AG09319 (cell line): ENCODE measurements at regions not wholly inside any gene's neighbourhood (a gene's known extent, or its start where the extent isn't known, plus 50 kb on each side); places are given as distances from the start of the nearest gene placed in this dataset.
A peak's percentile ranks its signal among the peaks of the same experiment; 100 is the strongest.

Source experiments
- DNase-seq: peaks from one replicate; pipeline ENCODE4 v3.0.0-alpha.2; 2010; ENCODE audit warnings: low read depth; ENCODE audit errors: extremely low read depth
- TF ChIP-seq, protein P1 (sequence below): IDR thresholded peaks from 2 replicates; pipeline ENCODE4 v1.5.1; 2011; ENCODE audit warnings: low read depth, mild to moderate bottlenecking, inconsistent platforms, low read length, moderate library complexity

DNA sequence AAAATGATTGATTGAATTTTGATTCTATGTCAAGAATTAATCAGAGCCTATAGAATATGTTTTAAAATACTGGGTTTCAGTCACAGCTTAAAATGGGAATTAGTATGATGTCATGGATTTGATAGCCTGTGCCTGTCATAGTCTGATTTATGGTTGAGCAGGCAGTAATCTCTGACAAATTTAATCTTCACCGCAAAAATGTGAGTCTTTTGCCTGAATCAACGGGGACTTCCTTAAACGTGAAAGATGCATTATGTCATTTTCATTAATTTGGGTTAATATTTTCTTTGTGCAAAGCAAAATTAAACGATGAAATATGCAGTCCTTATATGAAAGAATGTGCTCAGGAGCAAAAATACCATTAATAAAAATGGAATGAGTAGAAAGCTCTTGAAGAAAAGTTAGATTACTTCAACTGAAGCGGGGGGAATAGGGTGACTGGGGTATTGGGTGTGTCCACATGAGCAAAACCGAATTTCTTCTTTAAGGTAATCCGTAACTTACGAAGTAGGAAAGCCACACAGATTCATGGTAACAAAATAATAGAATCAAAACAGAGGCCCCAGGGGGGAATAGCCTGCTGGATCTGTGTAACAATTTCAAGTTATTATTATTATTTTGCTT, 339.6 kb upstream of the NOX3 start:
- TF ChIP-seq, protein P1, sequence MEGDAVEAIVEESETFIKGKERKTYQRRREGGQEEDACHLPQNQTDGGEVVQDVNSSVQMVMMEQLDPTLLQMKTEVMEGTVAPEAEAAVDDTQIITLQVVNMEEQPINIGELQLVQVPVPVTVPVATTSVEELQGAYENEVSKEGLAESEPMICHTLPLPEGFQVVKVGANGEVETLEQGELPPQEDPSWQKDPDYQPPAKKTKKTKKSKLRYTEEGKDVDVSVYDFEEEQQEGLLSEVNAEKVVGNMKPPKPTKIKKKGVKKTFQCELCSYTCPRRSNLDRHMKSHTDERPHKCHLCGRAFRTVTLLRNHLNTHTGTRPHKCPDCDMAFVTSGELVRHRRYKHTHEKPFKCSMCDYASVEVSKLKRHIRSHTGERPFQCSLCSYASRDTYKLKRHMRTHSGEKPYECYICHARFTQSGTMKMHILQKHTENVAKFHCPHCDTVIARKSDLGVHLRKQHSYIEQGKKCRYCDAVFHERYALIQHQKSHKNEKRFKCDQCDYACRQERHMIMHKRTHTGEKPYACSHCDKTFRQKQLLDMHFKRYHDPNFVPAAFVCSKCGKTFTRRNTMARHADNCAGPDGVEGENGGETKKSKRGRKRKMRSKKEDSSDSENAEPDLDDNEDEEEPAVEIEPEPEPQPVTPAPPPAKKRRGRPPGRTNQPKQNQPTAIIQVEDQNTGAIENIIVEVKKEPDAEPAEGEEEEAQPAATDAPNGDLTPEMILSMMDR = no peak
- no peak for DNase-seq

DNA sequence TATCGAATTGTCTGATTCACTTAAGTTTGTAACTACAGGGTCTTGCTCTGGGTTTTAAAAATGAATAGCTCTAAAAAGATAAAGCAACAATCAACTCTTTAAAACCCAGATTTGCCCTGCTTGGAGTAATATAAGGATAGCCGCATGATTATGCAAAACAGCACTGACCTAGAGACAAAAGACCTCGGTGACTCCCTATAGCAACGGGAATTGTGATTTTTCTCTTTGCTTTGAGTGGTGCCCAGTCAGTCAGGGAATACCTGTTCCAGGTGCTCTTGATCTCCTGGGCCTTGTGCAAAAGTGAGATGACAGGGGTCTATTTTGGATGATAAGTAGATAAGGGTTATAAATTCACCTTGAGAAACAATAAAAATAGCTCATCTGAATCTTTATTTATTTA, 336.3 kb upstream of the NOX3 start:
- TF ChIP-seq, protein P1 = no peak
- no peak for DNase-seq

GRCh38 chr6:155791186-155791585, 335.5 kb upstream of the NOX3 start:
- DNase-seq = no peak
- TF ChIP-seq, protein P1 = no peak

- DNase-seq = no peak
- TF ChIP-seq, protein P1 = no peak
Measured at GRCh38 chr6:155787168-155787567, 331.5 kb upstream of the NOX3 start.

GRCh38 chr6:155786528-155786927, 330.9 kb upstream of the NOX3 start:
- TF ChIP-seq, protein P1 = no peak
- no peak for DNase-seq

DNA sequence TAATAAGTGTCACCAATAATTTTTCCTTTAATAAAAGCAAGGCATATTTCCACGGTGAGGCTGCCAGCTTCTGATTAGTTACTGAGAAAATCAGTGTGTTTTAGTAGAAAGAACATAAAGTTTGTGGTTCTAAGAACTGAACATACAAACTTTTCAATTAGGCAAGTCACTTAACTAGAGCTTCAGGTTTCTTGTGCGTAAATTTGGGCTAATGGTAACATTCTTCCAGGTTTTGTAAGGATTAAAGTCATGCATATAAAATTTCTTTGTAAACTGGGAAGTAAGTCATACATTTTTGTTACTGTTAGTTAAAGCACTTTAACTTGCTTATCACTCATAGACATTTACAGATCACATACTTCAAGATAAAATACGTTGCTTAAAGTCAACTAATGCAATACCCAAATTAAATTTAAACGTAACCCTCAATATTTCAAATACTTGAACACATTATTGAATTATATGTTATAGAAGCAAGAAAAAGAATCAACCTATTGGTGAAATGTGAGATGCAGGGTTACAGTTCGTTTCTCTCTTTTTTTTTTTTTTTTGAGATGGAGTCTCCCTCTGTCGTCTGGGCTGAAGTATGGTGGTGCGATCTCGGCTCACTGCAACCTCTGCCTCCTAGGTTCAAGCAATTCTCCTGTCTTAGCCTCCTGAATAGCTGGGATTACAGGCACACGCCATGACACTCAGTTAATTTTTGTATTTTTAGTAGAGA, 327.3 kb upstream of the NOX3 start:
- TF ChIP-seq, protein P1 = no peak
- peak; percentile 19 for DNase-seq

DNA sequence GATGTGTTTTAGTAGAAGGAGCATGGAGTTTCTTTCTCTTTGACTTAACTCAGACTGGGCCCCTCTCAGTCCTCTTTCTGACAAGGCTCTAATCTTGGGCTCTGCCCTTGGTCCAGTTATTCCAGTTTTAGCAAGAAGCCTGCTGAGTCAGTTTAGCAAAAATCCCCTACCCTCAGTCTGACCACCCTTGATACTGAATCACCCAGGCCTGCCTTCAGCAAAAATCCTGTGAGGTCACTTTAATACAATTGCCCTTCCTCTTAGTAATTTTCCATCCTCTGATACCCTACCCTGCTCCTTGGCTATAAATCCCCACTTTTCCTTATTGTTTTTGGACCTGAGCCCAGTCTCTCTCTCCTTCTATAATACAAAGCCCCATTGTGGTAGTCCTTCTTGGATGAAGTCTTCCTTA, 326.7 kb upstream of the NOX3 start:
- TF ChIP-seq, protein P1 = no peak
- peak; percentile 25 for DNase-seq
